ENCODE measurements at regions not wholly inside any gene's neighbourhood (a gene's known extent, or its start where the extent isn't known, plus 50 kb on each side); places are given as distances from the start of the nearest gene placed in this dataset.

- no peak for DNase-seq (ENCODE audit: low read depth in 2 of 2)
These were observed 753.3 kb downstream of the LTN1 start for GRCh38 chr21:28239340-28239739.

GRCh38 chr21:28237661-28238060, 755.0 kb downstream of the LTN1 start:
- DNase-seq (ENCODE audit: low read depth in 2 of 2), result no peak

- DNase-seq (ENCODE audit: low read depth in 2 of 2), result no peak
These were observed 757.3 kb downstream of the LTN1 start for GRCh38 chr21:28235169-28235895.

GRCh38 chr21:28234326-28234725, 758.4 kb downstream of the LTN1 start:
- no peak for DNase-seq (ENCODE audit: low read depth in 2 of 2)

- no peak for DNase-seq (ENCODE audit: low read depth in 2 of 2)
These were observed 759.0 kb downstream of the LTN1 start for GRCh38 chr21:28233536-28234220.

- DNase-seq (ENCODE audit: low read depth in 2 of 2), result peak in 1 of 2 donors; percentile 7
These were observed 762.1 kb downstream of the LTN1 start for GRCh38 chr21:28230559-28230958.

GRCh38 chr21:28229814-28230213, 762.9 kb downstream of the LTN1 start:
- no peak for DNase-seq (ENCODE audit: low read depth in 2 of 2)

- DNase-seq (ENCODE audit: low read depth in 2 of 2), result no peak
These were observed 764.1 kb downstream of the LTN1 start for GRCh38 chr21:28228636-28228995.

- no peak for DNase-seq (ENCODE audit: low read depth in 2 of 2)
These were observed 764.6 kb downstream of the LTN1 start for GRCh38 chr21:28227881-28228635.

GRCh38 chr21:28226563-28226962, 766.1 kb downstream of the LTN1 start:
- no peak for DNase-seq (ENCODE audit: low read depth in 2 of 2)

- no peak for DNase-seq (ENCODE audit: low read depth in 2 of 2)
These were observed 768.4 kb downstream of the LTN1 start for GRCh38 chr21:28224191-28224726.

- no peak for DNase-seq (ENCODE audit: low read depth in 2 of 2)
These were observed 770.7 kb downstream of the LTN1 start for GRCh38 chr21:28221984-28222383.

GRCh38 chr21:28220680-28221079, 772.0 kb downstream of the LTN1 start:
- DNase-seq (ENCODE audit: low read depth in 2 of 2), result no peak

- no peak for DNase-seq (ENCODE audit: low read depth in 2 of 2)
These were observed 775.6 kb downstream of the LTN1 start for GRCh38 chr21:28216976-28217523.

GRCh38 chr21:28215214-28215954, 777.3 kb downstream of the LTN1 start:
- no peak for DNase-seq (ENCODE audit: low read depth in 2 of 2)

GRCh38 chr21:28214786-28215185, 777.9 kb downstream of the LTN1 start:
- no peak for DNase-seq (ENCODE audit: low read depth in 2 of 2)

- no peak for DNase-seq (ENCODE audit: low read depth in 2 of 2)
These were observed 779.4 kb downstream of the LTN1 start for GRCh38 chr21:28213261-28213660.

GRCh38 chr21:28212061-28212460, 780.6 kb downstream of the LTN1 start:
- no peak for DNase-seq (ENCODE audit: low read depth in 2 of 2)

GRCh38 chr21:28207436-28208173, 785.1 kb downstream of the LTN1 start:
- no peak for DNase-seq (ENCODE audit: low read depth in 2 of 2)

GRCh38 chr21:28200726-28201125, 792.0 kb downstream of the LTN1 start:
- no peak for DNase-seq (ENCODE audit: low read depth in 2 of 2)

- no peak for DNase-seq (ENCODE audit: low read depth in 2 of 2)
These were observed 795.7 kb downstream of the LTN1 start for GRCh38 chr21:28196981-28197380.

All from dermis microvascular lymphatic vessel endothelial cell (primary cell).